HG03558 (cell line): ENCODE measurements at regions not wholly inside any gene's neighbourhood (a gene's known extent, or its start where the extent isn't known, plus 50 kb on each side); places are given as distances from the start of the nearest gene placed in this dataset.
"Not testable (repeated sequence)": the region's sequence is repeated elsewhere in the genome, so short reads cannot be mapped to it uniquely, and the experiment has no call there.

Experiments
- ATAC-seq: cut with Tn5 transposase; IDR thresholded peaks from one replicate; pipeline ENCODE4 v1.9.1; 2021; ENCODE audit warnings: moderate number of reproducible peaks; ENCODE audit not compliant: unreplicated experiment; ENCODE audit errors: extremely low read depth

DNA sequence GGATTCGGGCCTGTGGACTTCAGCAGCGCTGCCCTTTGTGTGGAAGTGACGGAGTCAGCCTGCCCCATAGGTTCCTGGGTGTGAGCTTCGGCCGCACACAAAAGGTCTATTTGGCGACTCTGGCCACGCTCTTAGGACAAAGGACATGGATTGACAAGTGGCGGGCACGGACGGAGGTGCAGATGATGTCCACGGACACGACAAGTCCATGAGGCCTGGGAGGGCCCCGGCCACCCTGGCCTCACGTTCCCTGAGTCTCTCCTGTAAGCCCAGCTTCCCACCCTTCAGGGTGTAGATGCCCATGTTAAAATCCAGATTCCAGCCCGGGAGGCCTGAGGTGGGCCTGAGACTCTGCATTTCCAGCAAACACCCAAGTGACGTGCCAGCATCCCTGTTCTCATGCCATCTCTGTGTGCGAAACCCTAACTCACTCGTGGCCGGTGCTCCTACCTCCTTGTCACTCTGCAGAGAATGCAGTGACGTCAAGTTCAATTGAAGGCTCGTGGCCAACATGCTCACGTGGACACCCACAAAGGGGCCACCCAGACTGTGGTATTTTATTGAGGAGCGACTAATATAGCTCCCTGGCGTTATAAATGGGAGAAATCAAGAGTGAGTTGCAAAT lies 111.7 kb downstream of the RTP5 start:
- no peak for ATAC-seq

DNA sequence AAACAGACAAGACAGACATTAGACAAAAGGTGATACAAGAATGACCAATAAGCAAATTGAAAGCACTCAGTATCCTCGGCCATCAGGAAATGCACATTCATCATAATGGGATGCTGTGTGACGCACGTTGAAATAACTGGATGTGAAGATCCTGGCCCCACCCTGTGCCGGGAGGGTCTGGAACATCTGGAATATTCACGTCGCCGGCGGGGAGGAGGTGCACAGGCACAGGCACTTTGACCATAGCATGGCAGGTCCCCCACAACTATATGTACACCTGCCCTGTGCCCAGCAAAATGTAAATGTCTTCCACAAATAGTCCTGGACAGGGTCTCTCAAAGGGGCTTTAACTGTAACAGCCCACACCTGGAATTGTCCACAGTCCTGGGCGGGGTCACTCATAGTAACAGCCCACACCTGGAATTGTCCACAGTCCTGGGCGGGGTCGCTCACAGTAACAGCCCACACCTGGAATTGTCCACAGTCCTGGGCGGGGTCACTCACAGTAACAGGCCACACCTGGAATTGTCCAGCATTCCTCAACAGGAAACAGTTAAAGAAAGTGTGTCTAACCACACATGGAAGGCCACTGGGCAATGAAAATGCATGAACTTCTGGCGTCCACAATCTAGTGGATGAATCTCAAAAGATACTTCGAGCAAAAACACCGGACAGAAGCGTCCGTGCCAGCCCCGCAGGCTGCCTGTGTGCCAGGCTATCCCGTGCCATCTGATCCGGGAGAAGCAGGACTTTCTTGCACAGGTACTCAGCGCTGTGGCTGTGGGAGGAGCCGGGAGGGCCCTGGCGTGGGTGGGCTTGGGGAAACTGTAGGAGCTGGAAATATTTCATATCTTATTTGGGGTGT lies 113.4 kb downstream of the RTP5 start:
- no peak for ATAC-seq

DNA sequence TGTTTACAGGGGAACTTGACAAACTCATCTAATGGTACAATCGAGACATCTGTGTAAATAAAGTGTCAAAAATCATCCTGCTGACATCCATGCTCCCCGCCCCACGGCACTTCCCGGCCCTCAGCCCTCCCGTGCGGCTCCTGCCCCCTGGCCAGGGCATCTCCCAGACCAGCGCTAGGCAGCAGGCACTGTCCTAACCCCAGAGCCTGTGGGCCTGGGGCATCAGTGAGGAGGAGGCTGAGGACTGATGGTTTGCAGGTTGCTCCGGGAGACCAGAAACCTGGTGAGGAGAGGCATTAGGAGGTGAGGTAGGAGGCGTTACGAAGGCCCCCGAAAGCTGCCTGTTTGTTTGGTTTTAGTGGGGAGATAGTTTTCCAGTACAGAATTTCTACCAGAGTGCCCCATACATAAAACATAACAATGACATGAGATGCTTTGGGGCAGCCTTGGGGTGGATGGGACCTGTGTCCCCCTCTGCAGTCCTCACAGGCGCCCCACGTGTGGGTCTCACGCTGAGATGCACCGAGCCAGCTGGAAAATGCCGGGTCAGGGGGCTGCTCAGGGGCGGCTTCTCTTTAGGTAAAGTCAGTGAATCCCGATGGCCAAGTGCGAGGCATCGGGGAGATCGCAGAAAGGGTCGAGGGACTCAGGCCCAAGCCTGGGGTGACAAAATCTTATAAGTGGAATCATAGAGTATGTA lies 114.2 kb downstream of the RTP5 start:
- ATAC-seq: no peak

DNA sequence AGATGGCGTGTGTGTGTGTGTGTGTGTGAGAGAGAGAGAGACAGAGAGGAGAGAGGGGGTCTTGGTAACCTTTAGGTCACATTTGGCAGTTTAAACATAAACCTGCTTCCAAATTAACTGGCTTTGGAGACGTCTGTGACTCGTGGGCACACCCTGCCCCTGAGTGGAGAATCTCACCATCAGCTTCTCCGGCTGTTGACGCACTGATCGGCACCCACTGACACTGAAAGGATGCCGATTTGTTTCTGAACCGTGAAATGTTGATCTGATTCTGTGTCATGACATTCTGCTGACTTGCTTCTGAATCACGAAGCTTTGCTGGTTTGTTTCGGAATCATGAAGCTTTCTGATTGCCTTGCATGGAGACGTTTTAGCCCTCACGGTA lies 114.7 kb downstream of the RTP5 start:
- ATAC-seq: no peak

DNA sequence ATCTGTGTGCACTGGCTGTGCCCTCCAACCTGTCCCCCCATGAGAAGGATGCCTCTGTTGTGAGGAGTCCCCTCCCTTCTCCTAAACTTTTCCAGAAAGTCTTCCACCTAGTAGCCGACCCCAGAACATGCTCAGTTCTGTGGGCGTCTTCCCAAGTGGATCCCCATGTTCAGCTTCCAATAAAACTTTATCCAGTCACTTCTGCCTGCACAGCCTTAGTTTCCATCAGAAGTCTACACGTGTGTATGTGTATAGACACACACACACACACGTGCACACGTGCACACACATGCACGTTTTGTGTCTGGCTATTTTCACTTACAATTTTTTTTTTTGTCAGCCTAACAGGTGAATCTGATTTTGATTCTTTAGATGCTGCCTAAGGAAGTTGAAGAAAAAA lies 115.1 kb downstream of the RTP5 start:
- ATAC-seq: no peak

DNA sequence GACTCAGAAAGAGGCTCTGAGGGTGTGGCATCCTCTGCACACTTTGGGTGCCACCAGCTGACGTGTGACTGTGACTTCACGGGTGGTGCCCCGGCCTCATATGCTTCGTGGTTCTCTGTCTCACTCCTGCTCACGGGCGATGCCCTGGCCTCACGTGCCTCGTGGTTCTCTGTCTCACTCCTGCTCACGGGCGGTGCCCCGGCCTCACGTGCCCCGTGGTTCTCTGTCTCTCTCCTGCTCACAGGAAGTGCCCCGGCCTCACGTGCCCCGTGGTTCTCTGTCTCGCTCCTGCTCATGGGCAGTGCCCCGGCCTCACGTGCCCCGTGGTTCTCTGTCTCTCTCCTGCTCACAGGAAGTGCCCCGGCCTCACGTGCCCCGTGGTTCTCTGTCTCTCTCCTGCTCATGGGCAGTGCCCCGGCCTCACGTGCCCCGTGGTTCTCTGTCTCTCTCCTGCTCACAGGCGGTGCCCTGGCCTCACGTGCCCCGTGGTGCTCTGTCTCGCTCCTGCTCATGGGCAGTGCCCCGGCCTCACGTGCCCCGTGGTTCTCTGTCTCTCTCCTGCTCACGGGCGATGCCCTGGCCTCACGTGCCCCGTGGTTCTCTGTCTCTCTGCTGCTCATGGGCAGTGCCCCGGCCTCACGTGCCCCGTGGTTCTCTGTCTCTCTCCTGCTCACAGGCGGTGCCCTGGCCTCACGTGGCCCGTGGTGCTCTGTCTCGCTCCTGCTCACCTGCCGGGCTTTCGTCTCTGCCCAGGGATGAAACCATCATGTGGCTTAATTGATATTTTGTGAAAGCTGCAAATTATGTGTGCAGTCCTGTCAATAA lies 115.8 kb downstream of the RTP5 start:
- not testable (repeated sequence) for ATAC-seq

DNA sequence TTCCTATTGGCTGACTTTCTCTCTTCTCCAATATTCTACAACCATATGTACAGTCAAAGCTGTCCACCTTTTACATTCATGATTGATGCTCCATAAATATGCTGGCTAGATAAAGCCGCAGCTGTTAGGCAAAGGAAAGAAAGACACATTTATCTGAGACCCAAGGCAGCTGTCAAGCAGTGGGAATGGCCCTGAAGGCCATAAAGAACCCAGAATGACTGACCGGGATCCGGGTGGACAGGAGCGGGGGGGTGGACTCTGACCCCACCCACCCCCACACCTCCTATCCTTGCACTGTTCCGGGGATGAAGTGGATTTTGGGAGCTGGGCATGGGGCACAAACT lies 116.4 kb downstream of the RTP5 start:
- ATAC-seq: no peak

DNA sequence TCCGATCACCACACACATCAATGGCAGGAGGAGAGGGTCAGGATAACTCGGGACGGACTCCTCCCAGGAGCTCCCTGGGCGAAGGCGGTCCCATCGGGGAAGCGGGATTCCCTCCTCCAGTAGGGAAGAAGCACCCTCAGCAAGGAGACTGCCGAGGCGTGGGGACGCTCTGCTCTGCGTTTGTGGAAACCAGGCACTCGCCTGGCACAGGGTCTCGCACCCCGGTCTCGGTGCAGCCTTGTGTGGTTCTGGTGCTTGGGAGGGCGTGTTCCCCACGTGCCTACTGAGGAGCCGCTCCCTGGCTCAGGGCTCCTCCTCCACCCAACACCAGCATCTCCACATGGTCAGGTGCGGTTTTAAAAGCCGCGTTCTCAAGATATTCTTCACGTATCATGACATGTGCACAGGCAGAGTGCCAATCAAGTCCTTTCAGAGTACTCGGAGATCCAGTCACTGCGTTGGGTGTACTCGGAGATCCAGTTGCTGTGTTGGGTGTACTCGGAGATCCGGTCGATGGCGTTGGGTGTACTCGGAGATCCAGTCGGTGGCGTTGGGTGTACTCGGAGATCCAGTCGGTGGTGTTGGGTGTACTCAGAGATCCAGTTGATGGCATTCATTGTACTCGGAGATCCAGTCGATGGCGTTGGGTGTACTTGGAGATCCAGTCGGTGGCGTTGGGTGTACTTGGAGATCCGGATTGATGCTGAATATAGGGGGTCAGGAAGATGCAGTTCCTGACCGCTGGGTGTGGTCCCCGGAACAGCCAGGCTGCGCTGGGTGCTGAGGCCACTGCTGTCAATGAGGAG lies 117.5 kb downstream of the RTP5 start:
- no peak for ATAC-seq

DNA sequence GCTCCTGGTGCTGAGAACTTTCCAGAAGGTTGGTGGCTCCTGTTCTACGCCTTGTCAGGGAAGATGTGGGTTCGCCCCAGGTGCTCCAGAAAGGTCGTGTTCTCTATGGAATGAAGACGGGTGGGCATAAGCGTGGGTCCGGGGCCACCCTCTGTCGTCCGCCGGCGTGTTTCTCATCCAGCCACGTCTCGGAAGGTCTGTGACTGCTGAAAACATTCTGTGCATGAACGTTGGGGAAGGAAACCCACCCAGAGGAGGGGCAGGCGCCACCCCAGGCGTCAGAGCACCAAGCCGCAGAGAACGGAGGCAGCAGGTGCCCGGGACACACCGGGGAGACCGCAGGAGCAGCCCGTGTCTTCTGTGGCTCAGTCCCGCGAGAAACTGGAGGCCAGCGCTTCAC lies 118.2 kb downstream of the RTP5 start:
- ATAC-seq: no peak

DNA sequence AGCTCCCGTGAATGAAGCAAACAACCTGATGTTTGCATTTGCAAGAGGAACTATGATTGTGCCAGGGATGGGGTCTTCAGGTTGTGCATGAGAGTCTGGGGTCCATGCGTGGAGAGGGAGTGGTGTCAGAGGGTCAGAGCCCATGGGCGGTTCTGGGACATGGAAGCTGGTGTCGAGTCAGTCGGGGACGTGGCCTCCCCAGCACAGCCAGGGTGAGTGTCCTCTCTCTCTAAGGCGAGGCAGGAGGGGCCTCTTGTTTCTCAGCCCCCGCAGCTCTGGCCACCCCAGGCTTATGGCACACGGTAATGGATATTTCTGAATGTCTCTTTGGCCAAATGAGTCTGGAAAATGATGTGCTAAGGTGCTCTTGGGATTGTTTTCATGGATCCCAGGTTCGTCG lies 118.6 kb downstream of the RTP5 start:
- no peak for ATAC-seq

DNA sequence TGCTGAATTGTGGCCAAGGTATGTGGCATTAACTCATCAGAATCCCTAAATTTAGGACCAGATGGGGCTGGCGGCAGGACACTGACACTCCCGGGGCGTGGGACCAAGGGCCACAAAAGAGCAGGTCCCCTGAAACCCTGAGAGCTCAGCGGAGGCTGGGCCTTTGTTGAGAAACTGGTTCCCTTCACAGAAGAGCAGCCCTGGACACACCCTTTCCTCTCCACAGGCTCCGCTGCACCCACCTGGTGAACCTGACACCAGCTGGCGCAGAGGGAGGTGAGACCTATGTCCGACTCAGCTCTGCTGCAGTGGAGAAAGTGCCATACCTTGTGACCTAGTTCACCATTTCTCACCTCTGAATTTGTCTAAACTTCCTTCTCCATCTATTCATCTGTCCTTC lies 119.5 kb downstream of the RTP5 start:
- ATAC-seq: no peak

DNA sequence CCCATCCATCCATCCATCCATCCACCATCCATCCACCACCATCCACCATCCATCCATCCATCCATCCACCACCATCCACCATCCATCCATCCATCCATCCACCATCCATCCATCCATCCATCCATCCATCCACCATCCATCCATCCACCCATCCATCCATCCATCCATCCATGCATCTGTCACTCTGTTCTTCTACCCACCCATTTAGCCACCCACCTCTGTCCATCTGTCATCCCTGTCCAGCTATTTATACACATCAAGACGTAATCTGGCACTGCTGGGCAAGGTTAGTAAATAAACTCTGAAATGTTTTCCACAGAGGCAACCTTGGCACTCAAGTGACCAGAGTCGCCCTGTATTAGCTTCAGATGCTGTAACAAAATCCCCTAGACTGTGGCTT lies 120.9 kb downstream of the RTP5 start:
- no peak for ATAC-seq

DNA sequence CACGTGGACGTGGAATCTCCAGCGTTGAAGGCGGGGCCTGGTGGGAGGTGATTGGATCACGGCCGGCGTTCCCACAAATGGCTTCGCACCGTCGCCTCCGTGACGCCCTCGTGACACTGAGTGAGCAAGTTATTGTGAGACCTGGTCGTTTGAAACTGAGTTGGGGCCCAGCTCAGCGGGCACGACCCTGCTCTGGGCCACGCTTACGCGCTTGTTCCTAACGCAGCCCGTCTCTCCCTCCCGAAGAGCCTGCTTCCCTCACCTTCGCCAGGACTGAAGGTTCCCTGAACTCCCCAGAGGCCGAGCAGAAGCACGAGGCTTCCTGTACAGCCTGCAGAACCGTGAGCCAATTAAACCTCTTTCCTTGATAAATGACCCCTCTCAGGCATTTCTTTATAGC lies 121.8 kb downstream of the RTP5 start:
- ATAC-seq: no peak

DNA sequence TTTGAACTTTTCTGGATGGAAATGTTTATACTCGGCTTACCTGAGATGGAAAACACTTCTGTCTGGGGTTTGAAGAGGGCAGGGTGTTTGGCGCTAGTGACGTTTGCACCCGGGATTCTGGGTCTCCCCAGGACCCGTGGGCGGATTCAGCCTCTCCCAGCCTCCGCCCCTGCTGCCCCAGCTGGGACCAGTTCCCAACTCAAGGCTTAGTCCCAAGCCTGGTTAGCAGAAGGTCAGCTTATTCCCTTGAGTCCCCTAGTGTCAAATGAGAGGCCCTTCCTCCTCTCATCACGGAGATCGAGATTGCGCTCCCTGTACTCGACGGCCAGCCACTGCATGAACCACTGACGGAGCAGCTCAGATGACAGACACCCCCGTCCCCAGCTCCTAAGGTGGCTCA lies 123.2 kb downstream of the RTP5 start:
- no peak for ATAC-seq

DNA sequence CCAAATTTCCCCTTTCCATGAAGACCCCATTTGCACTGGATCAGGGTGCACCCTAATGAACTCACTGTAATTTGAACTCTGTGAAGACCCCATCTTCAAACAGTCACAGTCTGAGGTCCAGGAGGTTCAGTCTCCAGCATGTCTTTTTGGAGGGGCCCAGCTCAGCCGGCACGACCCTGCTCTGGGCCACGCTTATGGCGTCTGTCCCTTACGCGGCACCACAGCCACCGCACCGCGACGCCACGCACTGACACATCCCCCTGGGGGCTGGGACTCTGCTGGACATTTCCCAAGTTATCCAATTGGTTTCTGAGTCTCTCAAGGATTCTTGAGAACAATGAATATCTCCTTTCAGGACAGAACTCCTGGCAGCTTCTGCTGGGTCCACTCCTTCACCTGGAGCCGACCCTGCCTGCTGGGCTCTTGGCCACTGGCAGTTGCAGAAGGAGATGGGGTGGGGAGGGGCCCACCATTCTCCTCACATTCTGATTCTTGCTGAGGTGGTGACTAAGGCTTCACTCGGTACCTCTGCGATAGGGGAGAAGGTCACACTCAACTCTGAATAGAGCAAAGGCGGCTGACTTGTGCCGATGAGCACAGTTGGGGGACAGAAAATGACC lies 124.0 kb downstream of the RTP5 start:
- no peak for ATAC-seq

DNA sequence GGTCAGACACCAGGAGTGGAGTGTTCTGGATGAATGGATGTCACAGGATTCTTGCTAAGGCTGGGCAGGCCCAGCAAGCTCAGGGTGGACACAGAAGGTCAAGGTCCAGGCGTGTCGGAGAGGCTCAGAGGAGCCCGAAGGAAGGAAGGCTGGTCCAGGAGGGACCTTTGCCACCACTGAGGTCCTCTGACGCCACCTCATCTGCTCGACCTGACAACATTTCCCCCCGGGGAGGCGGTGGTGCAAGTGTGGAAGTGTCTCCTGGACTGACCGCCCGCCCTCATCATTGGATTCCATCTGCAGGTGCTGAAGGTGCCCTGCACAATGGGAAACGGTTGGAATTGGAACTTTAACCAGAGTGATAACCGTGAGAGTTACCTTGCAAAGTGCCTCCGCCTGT lies 124.6 kb downstream of the RTP5 start:
- ATAC-seq: no peak

DNA sequence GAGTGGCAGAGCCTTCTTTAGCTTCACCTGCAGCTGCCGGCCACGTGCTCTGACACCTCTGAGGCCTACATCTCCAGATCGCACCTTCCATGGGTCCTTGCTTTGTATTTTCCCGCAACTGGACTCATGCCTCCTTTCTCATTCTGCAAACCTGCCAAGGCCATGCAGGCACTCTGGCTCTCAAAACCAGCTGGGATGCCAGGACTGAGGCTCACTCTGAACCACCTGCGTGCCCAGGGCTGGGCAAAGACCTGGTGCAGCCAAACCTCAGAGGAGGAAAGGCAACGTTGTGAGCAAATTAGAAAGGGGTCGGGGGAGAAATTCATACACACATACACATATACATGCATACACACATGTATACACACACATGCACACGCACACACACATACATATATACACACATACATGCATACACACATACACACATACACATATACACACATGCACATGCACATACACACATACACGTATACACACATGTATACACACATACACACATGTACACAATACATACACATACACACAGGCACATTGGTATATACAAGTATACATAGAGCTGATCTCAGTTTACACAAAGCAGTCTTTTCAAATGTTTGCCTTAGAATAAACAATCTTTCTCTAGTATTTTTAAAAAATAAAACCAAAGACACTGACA lies 125.2 kb downstream of the RTP5 start:
- no peak for ATAC-seq

DNA sequence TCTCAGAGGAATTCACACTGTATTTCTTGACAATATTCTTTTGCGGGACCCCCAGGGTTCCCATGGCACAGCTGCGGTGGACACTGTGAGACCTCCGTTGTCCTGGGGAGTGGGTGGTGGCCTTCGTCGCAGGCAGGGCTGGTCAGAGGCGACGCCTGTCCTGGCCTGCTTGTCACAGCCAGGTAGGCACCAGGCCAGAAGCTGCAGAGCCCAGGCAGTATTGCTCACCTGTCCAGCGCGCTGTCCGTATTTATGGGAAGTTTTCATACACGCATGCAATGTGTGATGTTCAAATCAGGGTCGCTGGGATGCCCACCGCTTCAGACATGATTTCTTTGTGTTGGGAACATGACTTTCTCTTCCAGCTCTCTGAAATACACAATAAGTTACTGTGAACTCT lies 126.6 kb downstream of the RTP5 start:
- ATAC-seq: no peak

DNA sequence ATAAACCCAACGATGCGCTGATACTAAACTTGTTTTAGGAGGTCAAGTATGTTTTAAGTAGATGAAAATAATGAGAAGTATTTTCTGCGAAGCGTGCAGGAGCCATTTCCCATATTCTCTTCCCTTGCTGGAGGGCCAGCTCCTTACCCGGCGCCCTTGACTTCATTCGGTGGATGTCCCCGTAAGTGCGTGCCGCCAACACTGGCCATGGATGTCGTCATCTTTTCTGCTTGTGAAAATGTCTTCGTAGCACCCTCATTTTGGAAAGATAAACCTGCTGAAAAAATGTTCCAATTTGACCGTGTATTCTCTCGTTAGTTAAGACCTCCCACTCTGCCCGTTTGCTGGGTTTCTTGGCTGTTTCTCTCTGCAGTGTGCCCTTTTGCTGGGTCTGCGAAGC lies 127.5 kb downstream of the RTP5 start:
- no peak for ATAC-seq
